ENCODE measurements at regions not wholly inside any gene's neighbourhood (a gene's known extent, or its start where the extent isn't known, plus 50 kb on each side); places are given as distances from the start of the nearest gene placed in this dataset.

DNA sequence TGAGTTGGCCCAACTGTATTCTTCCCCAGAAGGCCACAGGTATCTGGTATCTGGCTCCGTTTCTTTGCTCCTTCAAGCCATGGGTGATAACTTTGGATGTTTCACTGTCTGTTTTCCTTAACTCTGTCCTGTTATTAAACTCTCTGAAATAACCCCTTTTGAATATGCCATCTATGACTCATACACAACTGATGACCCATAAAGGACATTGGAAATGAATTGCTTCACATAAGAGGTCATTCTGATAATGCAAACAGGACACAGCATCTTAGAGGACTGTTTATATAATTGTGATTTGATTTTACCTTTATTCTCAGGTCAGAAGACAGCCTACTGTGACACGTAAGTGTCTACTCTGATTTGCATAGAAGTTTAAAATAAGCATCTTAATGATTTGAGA lies 227.7 kb downstream of the VEGFC start:
- CTCF ChIA-PET (ENCODE audit: low intra/inter-chr PET ratio, low total read pairs), result no interaction called here

More for the DNA sequence above, 227.7 kb downstream of the VEGFC start:
- no peaks in the 10 kb centered on the region for H3K27me3 ChIP-seq (ENCODE audit: control insufficient read depth in 1 of 2, insufficient read depth in 2 of 2, low read length in 2 of 2)
- H3K9me3 ChIP-seq (ENCODE audit: low read length), result no peaks in the 10 kb centered on the region
- TF ChIP-seq ZNF230 (CRISPR knock-in tag; IDR thresholded peaks at IDR 0.05), result no peak
- TF ChIP-seq RBAK (CRISPR knock-in tag; IDR thresholded peaks at IDR 0.05), result no peak
- TF ChIP-seq KLF16 (CRISPR knock-in tag; IDR thresholded peaks at IDR 0.05), result no peak
- TF ChIP-seq HNRNPLL (IDR thresholded peaks at IDR 0.05; ENCODE audit: low read depth, low read length, poor library complexity, severe bottlenecking), result no peak
- TF ChIP-seq, protein P1, sequence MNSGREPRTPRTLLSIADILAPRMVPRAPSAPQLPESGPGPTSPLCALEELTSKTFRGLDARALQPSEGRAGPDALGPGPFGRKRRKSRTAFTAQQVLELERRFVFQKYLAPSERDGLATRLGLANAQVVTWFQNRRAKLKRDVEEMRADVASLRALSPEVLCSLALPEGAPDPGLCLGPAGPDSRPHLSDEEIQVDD (CRISPR knock-in tag; IDR thresholded peaks at IDR 0.05; ENCODE audit: borderline replicate concordance), result no peak
- TF ChIP-seq, protein P2, sequence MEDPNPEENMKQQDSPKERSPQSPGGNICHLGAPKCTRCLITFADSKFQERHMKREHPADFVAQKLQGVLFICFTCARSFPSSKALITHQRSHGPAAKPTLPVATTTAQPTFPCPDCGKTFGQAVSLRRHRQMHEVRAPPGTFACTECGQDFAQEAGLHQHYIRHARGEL (CRISPR knock-in tag; IDR thresholded peaks at IDR 0.05), result no peak
- no peak for TF ChIP-seq SNAPC2 (CRISPR knock-in tag; IDR thresholded peaks at IDR 0.05)
- TF ChIP-seq TCF12 (IDR thresholded peaks at IDR 0.05), result no peak
- no peak for TF ChIP-seq TCF12 (CRISPR knock-in tag; IDR thresholded peaks at IDR 0.05)
- TF ChIP-seq ZBTB26 (CRISPR knock-in tag; IDR thresholded peaks at IDR 0.05; ENCODE audit: borderline replicate concordance), result no peak
- no peak for TF ChIP-seq MAZ (IDR thresholded peaks at IDR 0.05; ENCODE audit: borderline replicate concordance, low read depth, low read length)
- TF ChIP-seq MAZ (CRISPR knock-in tag; IDR thresholded peaks at IDR 0.05; ENCODE audit: low read depth), result no peak
- TF ChIP-seq MTA1 (CRISPR knock-in tag; IDR thresholded peaks at IDR 0.05; ENCODE audit: borderline replicate concordance), result no peak
- TF ChIP-seq ARNT2 (CRISPR knock-in tag; IDR thresholded peaks at IDR 0.05; ENCODE audit: low read depth), result no peak
- no peaks in the 10 kb centered on the region for H3K79me2 ChIP-seq (ENCODE audit: insufficient read depth, low read length)
- H3K4me1 ChIP-seq (ENCODE audit: insufficient read depth, low read length), result no peaks in the 10 kb centered on the region
- H3K4me2 ChIP-seq (ENCODE audit: low read depth, low read length), result no peak overlapping the region
- intact Hi-C loops (cut with micrococcal nuclease; ENCODE audit: unreplicated experiment) (no loop called here), in situ Hi-C loops (cut with HindIII; ENCODE audit: extremely low pct_ligation_motif_present, low pct_unique_long_range_greater_than_20kb) (no loop called here)
- H3K4me3 ChIP-seq (replicated peaks in 1 of 3; ENCODE audit: insufficient read depth in 1 of 3, low read depth in 2 of 3, low read length in 3 of 3), result no peak overlapping the region
- ATAC-seq, result no peak
- H2AFZ ChIP-seq (ENCODE audit: low read length), result no peak overlapping the region
- no TSS peak for BruUV-seq (replicated peaks)
- no peak for DNase-seq (ENCODE audit: low spot score)
- H3K27ac ChIP-seq (ENCODE audit: extremely low read length, insufficient read depth, low read length), result no peak overlapping the region
- POLR2A ChIA-PET, result no interaction called here
- FAIRE-seq, result no peak
- no peaks in the 10 kb centered on the region for H3K36me3 ChIP-seq (replicated peaks in 1 of 2; ENCODE audit: control insufficient read depth in 1 of 2, insufficient read depth in 2 of 2, low read length in 2 of 2)
- H3K9ac ChIP-seq (ENCODE audit: insufficient read depth, low read depth, low read length), result no peak overlapping the region
- 24% methylated on average over 2 of the region's 2 CpGs for WGBS (ENCODE audit: low lambda C conversion rate)
- H4K20me1 ChIP-seq (ENCODE audit: insufficient read depth, low read length), result no peaks in the 10 kb centered on the region
